H9 (cell line): ENCODE measurements at regions not wholly inside any gene's neighbourhood (a gene's known extent, or its start where the extent isn't known, plus 50 kb on each side); places are given as distances from the start of the nearest gene placed in this dataset.

Source experiments
- DNase-seq: peaks from one replicate; pipeline ENCODE4 v3.0.0-alpha.2; 2017
- H2AFZ ChIP-seq: one replicate; pipeline ENCODE4 v1.6.1; 2013; ENCODE audit warnings: mild to moderate bottlenecking, low read length, control low read depth, moderate library complexity
- H2AK5ac ChIP-seq: 2 replicates; pipeline ENCODE4 v1.6.1; 2013; ENCODE audit warnings: low read length, control low read depth, mixed read lengths; ENCODE audit not compliant: insufficient read length
- H2BK120ac ChIP-seq: one replicate; pipeline ENCODE4 v1.6.1; 2013; ENCODE audit warnings: low read depth, mild to moderate bottlenecking, low read length, control low read depth, inconsistent platforms; ENCODE audit not compliant: poor library complexity, severe bottlenecking
- H2BK12ac ChIP-seq: 2 replicates; pipeline ENCODE4 v1.6.1; 2013; ENCODE audit warnings: low read length, control low read depth, mixed read lengths, low read depth; ENCODE audit not compliant: insufficient read length
- H2BK15ac ChIP-seq: 2 replicates; pipeline ENCODE4 v1.6.1; 2013; ENCODE audit warnings: low read depth, low read length, control low read depth
- H2BK20ac ChIP-seq: one replicate; pipeline ENCODE4 v1.6.1; 2013; ENCODE audit warnings: low read depth, mild to moderate bottlenecking, low read length, control low read depth, inconsistent platforms; ENCODE audit not compliant: poor library complexity, severe bottlenecking
- H2BK5ac ChIP-seq: 2 replicates; pipeline ENCODE4 v1.6.1; 2013; ENCODE audit warnings: low read length, control low read depth, mixed read lengths; ENCODE audit not compliant: insufficient read length
- H3K14ac ChIP-seq: 2 replicates; pipeline ENCODE4 v1.6.1; 2013; ENCODE audit warnings: low read length, control low read depth; ENCODE audit not compliant: insufficient read depth
- H3K18ac ChIP-seq: 2 replicates; pipeline ENCODE4 v1.6.1; 2013; ENCODE audit warnings: low read depth, mild to moderate bottlenecking, mixed read lengths, low read length, control low read depth; ENCODE audit not compliant: insufficient read length
- H3K23ac ChIP-seq: 2 replicates; pipeline ENCODE4 v1.6.1; 2013; ENCODE audit warnings: low read length, control low read depth, mixed read lengths, low read depth; ENCODE audit not compliant: insufficient read length
- H3K23me2 ChIP-seq: 2 replicates; pipeline ENCODE4 v1.6.1; 2013; ENCODE audit warnings: low read depth, mild to moderate bottlenecking, mixed read lengths, low read length, control low read depth; ENCODE audit not compliant: insufficient read length, poor library complexity, severe bottlenecking
- H3K27ac ChIP-seq: 2 replicates; pipeline ENCODE4 v1.5.1; 2013; ENCODE audit warnings: low read length, control low read depth, mixed read lengths, low read depth; ENCODE audit not compliant: insufficient read length
- H3K27me3 ChIP-seq: 2 replicates; pipeline ENCODE4 v1.6.1; 2013; ENCODE audit warnings: low read length, control low read depth, inconsistent platforms; ENCODE audit not compliant: insufficient read depth
- H3K4ac ChIP-seq: 2 replicates; pipeline ENCODE4 v1.6.1; 2013; ENCODE audit warnings: low read depth, mild to moderate bottlenecking, control low read depth, inconsistent platforms, low read length, moderate library complexity
- H3K4me1 ChIP-seq: 2 replicates; pipeline ENCODE4 v1.6.1; 2013; ENCODE audit warnings: low read length, control low read depth, inconsistent platforms; ENCODE audit not compliant: insufficient read depth
- H3K4me2 ChIP-seq: 2 replicates; pipeline ENCODE4 v1.6.1; 2013; ENCODE audit warnings: low read length, control low read depth, mixed read lengths; ENCODE audit not compliant: insufficient read length, insufficient read depth
- H3K56ac ChIP-seq: 2 replicates; pipeline ENCODE4 v1.6.1; 2013; ENCODE audit warnings: low read depth, mild to moderate bottlenecking, mixed read lengths, low read length, control low read depth; ENCODE audit not compliant: insufficient read length
- H3K79me1 ChIP-seq: 2 replicates; pipeline ENCODE4 v1.6.1; 2013; ENCODE audit warnings: low read depth, mild to moderate bottlenecking, moderate library complexity, low read length, control low read depth, inconsistent platforms; ENCODE audit not compliant: insufficient read depth, poor library complexity, severe bottlenecking
- H3K79me2 ChIP-seq: 2 replicates; pipeline ENCODE4 v1.6.1; 2013; ENCODE audit warnings: low read length, control low read depth, inconsistent platforms; ENCODE audit not compliant: insufficient read depth
- H3K9ac ChIP-seq: 2 replicates; pipeline ENCODE4 v1.6.1; 2013; ENCODE audit warnings: low read length, control low read depth, mixed read lengths; ENCODE audit not compliant: insufficient read length; ENCODE audit errors: extremely low read depth
- H3K9me3 ChIP-seq: one replicate; pipeline ENCODE4 v1.6.1; 2013; ENCODE audit warnings: low read depth, low read length, inconsistent platforms; ENCODE audit not compliant: control insufficient read depth
- H3T11ph ChIP-seq: one replicate; pipeline ENCODE4 v1.6.1; 2013; ENCODE audit warnings: mild to moderate bottlenecking, low read length, control low read depth, inconsistent platforms
- H4K20me1 ChIP-seq: one replicate; pipeline ENCODE4 v1.6.1; 2013; ENCODE audit not compliant: control insufficient read depth, insufficient read length, insufficient read depth
- H4K5ac ChIP-seq: 2 replicates; pipeline ENCODE4 v1.6.1; 2013; ENCODE audit warnings: low read depth, mild to moderate bottlenecking, mixed read lengths, low read length, control low read depth; ENCODE audit not compliant: insufficient read length
- H4K8ac ChIP-seq: replicated peaks from 2 replicates; pipeline ENCODE4 v1.6.1; 2013; ENCODE audit warnings: low read length, control low read depth, mixed read lengths, low read depth; ENCODE audit not compliant: insufficient read length
- H4K91ac ChIP-seq: 2 replicates; pipeline ENCODE4 v1.6.1; 2013; ENCODE audit warnings: low read depth, mild to moderate bottlenecking, moderate library complexity, mixed read lengths, low read length, control low read depth; ENCODE audit not compliant: insufficient read length
- H3K27ac Mint-ChIP-seq, 3 experiments: 2 replicates in 2 of 3; 3 replicates in 1 of 3; pipeline ENCODE4 v1.8.0; 2020 to 2021; ENCODE audit warnings: mixed read lengths in 3 of 3, mild to moderate bottlenecking in 1 of 3, moderate library complexity in 1 of 3
- H3K27me3 Mint-ChIP-seq: 2 replicates; pipeline ENCODE4 v1.8.0; 2021; ENCODE audit warnings: low read depth, mild to moderate bottlenecking, moderate library complexity, mixed read lengths
- H3K36me3 Mint-ChIP-seq, 3 experiments: 2 replicates in 2 of 3; 3 replicates in 1 of 3; pipeline ENCODE4 v1.8.0; 2020 to 2021; ENCODE audit warnings: low read depth in 3 of 3, mixed read lengths in 3 of 3; ENCODE audit not compliant: insufficient read depth in 1 of 3
- H3K4me1 Mint-ChIP-seq, 2 experiments: 2 replicates each; pipeline ENCODE4 v1.8.0; 2020; ENCODE audit warnings: mixed read lengths in 2 of 2
- H3K4me3 Mint-ChIP-seq, 2 experiments: 2 replicates in 1 of 2; 3 replicates in 1 of 2; pipeline ENCODE4 v1.8.0; 2020 to 2021; ENCODE audit warnings: mild to moderate bottlenecking in 2 of 2, mixed read lengths in 2 of 2, moderate library complexity in 1 of 2
- H3K9me3 Mint-ChIP-seq, 2 experiments: 2 replicates in 1 of 2; 3 replicates in 1 of 2; pipeline ENCODE4 v1.8.0; 2020; ENCODE audit warnings: mild to moderate bottlenecking in 2 of 2, mixed read lengths in 2 of 2, moderate library complexity in 1 of 2
- CTCF ChIP-seq: fragments of 200-600 bp; sonication (generic); conservative IDR thresholded peaks from 3 replicates; pipeline ENCODE4 v1.8.0; 2021; ENCODE audit warnings: antibody characterized with exemption, mild to moderate bottlenecking
- WGBS: extraction: QIAGEN DNeasy Blood & Tissue Kit; methylation state at CpG from one replicate; pipeline ENCODE4 v1.1.7; 2013; ENCODE audit warnings: missing lambda C conversion rate, low lambda C conversion rate, mixed read lengths; ENCODE audit not compliant: insufficient read length; ENCODE audit errors: extremely low coverage; 5-methylcytosine and 5-hydroxymethylcytosine counted together

- Histone ChIP-seq H2BK20ac (no peak overlapping the region), H3K9me3 (no peaks in the 10 kb centered on the region), H2BK15ac (no peak overlapping the region), H3K4me1 (peaks cover 8% of the 10 kb centered on the region; the same call in 1 of the 2 replicates), H3K79me2 (no peaks in the 10 kb centered on the region), H3T11ph (no peak overlapping the region), H3K9ac (no peak overlapping the region), H2AFZ (no peak overlapping the region), H2BK12ac (no peak overlapping the region), H3K14ac (no peak overlapping the region), H3K56ac (no peak overlapping the region), H4K5ac (no peak overlapping the region), H3K4ac (no peak overlapping the region), H2BK5ac (no peak overlapping the region), H4K20me1 (no peaks in the 10 kb centered on the region), H3K4me2 (peak overlapping the region; percentile 42), H4K91ac (no peak overlapping the region), H3K27ac (no peak overlapping the region), H3K23me2 (no peaks in the 10 kb centered on the region), H3K18ac (no peak overlapping the region), H3K23ac (no peak overlapping the region), H2AK5ac (no peak overlapping the region), H2BK120ac (no peak overlapping the region), H4K8ac (no peak overlapping the region), H3K79me1 (no peaks in the 10 kb centered on the region), H3K27me3 (no peaks in the 10 kb centered on the region)
- DNase-seq: no peak
- Mint-ChIP-seq H3K27me3 (no peaks in the 10 kb centered on the region), H3K4me3 (peak overlapping the region in 1 of 2 experiments; percentile 31; a peak in 1 of 5 replicates), H3K9me3 (no peaks in the 10 kb centered on the region; a peak in 1 of 5 replicates), H3K36me3 (no peaks in the 10 kb centered on the region), H3K27ac (peak overlapping the region in 1 of 3 experiments; percentile 32; a peak in 2 of 7 replicates), H3K4me1 (peaks cover 56 to 60% of the 10 kb centered on the region in 2 experiments)
- no CpG with 5 or more reads among the region's 1 CpG for WGBS
- TF ChIP-seq CTCF: no peak
Observed at GRCh38 chr2:182591774-182592173, 124.3 kb upstream of the DNAJC10 start.
